AML-193 (cell line): ENCODE measurements at regions not wholly inside any gene's neighbourhood (a gene's known extent, or its start where the extent isn't known, plus 50 kb on each side); places are given as distances from the start of the nearest gene placed in this dataset.

Experiments used
- DNase-seq, 2 experiments: peaks; one replicate each; lab custom pipeline; 2025; lab: John Stamatoyannopoulos, UW

DNA sequence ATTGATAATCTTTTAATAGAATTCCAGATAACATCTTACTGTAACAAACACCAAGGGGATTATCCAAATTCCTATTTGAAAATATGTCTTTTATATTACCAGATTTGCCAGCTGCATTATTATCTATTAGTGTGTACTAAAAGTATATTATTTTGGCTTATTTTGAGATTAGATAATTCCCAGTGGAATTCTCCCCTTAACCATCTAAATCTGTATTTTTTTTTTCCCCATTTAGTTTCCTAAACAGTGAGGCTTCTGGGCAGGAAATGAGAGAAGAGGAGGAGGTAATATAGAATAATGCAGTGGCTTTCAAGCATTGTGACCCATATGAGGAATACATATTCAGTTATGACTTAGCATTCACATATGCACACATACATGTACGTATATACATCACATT, 53.5 kb upstream of the ABL1 start:
- DNase-seq = no peak

DNA sequence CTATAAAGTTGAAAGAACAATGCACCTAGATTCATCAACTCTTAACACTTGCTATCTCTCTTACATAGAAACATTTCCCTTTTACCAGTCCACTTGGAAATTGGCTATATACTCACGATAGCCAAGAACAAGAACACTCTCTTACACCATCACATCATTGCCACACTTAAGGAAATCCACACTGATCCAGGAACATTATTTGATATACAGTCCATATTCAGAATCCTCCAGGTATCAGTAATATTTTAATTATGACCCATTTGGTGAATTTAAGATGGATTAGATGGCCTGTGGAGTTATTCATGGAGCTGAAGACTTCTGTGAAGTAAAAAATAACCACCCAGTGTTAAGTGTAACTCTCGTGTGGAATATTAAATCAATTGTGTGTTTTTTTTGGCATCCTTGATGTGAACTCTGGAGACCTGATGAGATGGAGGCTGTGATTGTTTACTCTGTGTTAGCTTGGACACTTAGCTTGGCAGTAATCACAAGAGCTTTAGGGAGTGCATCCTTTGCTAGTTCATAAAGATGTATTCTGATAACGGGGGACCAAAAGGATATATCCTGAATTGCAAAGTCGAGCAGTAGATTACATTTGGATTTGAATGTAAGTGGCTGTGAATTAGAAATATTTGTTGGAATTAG, 52.0 kb upstream of the ABL1 start:
- DNase-seq = no peak

DNA sequence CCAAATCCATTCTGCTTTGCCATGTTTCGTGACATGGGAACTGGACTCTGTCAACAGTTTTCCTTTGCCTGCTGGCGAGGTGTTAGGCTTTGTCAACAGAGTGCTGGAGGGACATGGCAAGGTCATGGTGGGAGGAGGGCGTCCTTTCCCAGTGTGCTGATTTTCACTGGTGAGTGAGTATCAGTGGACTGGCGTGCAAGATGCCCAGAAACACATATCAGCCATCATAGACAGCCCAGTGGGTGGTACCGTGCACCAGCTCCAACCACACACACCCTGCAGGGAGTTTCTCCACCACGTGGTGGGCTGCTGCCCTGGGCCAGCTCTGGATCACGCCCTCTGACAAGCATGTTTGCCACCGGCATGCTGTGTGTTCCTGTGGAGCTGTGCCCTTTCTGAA, 50.0 kb upstream of the ABL1 start:
- no peak for DNase-seq
